Hepatocyte (in vitro differentiated cells): ENCODE measurements at regions not wholly inside any gene's neighbourhood (a gene's known extent, or its start where the extent isn't known, plus 50 kb on each side); places are given as distances from the start of the nearest gene placed in this dataset.

Experiments
- DNase-seq: peaks from one replicate; pipeline ENCODE4 v3.0.0-alpha.2; 2016; ENCODE audit warnings: low spot score
- H2AFZ ChIP-seq: fragments of 200-600 bp; sonication (generic); 2 replicates; pipeline ENCODE4 v1.6.0; 2016; ENCODE audit warnings: antibody characterized with exemption, mild to moderate bottlenecking
- H3K27ac ChIP-seq: fragments of 200-600 bp; sonication (generic); 2 replicates; pipeline ENCODE4 v1.5.1; 2016; ENCODE audit warnings: mild to moderate bottlenecking
- H3K27me3 ChIP-seq: fragments of 200-600 bp; sonication (generic); 2 replicates; pipeline ENCODE4 v1.6.1; 2016
- H3K36me3 ChIP-seq: fragments of 200-600 bp; sonication (generic); replicated peaks from 2 replicates; pipeline ENCODE4 v1.5.1; 2016; ENCODE audit warnings: low read depth; ENCODE audit not compliant: insufficient read depth
- H3K4me1 ChIP-seq: fragments of 200-600 bp; sonication (generic); 2 replicates; pipeline ENCODE4 v1.5.1; 2016; ENCODE audit warnings: mild to moderate bottlenecking, moderate library complexity; ENCODE audit not compliant: insufficient read depth
- H3K4me2 ChIP-seq: fragments of 200-600 bp; sonication (generic); 2 replicates; pipeline ENCODE4 v1.6.0; 2016
- H3K4me3 ChIP-seq: fragments of 200-600 bp; sonication (generic); 2 replicates; pipeline ENCODE4 v1.5.1; 2016; ENCODE audit warnings: mild to moderate bottlenecking
- H3K79me2 ChIP-seq: fragments of 200-600 bp; sonication (generic); 2 replicates; pipeline ENCODE4 v1.6.0; 2017; ENCODE audit warnings: mild to moderate bottlenecking
- H3K9me2 ChIP-seq: fragments of 200-600 bp; sonication (generic); replicated peaks from 2 replicates; pipeline ENCODE4 v1.6.0; 2017; ENCODE audit warnings: mild to moderate bottlenecking; ENCODE audit not compliant: insufficient read depth
- H3K9me3 ChIP-seq: fragments of 200-600 bp; sonication (generic); 2 replicates; pipeline ENCODE4 v1.5.1; 2016; ENCODE audit warnings: low read depth, mild to moderate bottlenecking
- H4K20me1 ChIP-seq: fragments of 200-600 bp; sonication (generic); 2 replicates; pipeline ENCODE4 v1.6.0; 2016; ENCODE audit warnings: mild to moderate bottlenecking; ENCODE audit not compliant: insufficient read depth, poor library complexity, severe bottlenecking
- EZH2 ChIP-seq: fragments of 200-600 bp; sonication (generic); IDR thresholded peaks from 2 replicates; pipeline ENCODE4 v1.6.1; 2016; ENCODE audit warnings: antibody characterized with exemption, mild to moderate bottlenecking, borderline replicate concordance
- EZH2phosphoT487 ChIP-seq: fragments of 200-600 bp; sonication (generic); IDR thresholded peaks from one replicate; pipeline ENCODE4 v1.6.1; 2018; ENCODE audit warnings: antibody characterized with exemption, mild to moderate bottlenecking, low read depth, moderate library complexity; ENCODE audit not compliant: unreplicated experiment, severe bottlenecking
- WGBS: methylation state at CpG from one replicate; pipeline ENCODE4 v1.1.6; 2016; ENCODE audit warnings: low lambda C conversion rate; ENCODE audit errors: missing lambda C conversion rate; 5-methylcytosine and 5-hydroxymethylcytosine counted together
- TF ChIP-seq, protein P1 (sequence below): fragments of 200-600 bp; sonication (generic); IDR thresholded peaks from 2 replicates; pipeline ENCODE4 v1.5.1; 2016; ENCODE audit warnings: antibody characterized with exemption, mild to moderate bottlenecking; ENCODE audit not compliant: poor library complexity

DNA sequence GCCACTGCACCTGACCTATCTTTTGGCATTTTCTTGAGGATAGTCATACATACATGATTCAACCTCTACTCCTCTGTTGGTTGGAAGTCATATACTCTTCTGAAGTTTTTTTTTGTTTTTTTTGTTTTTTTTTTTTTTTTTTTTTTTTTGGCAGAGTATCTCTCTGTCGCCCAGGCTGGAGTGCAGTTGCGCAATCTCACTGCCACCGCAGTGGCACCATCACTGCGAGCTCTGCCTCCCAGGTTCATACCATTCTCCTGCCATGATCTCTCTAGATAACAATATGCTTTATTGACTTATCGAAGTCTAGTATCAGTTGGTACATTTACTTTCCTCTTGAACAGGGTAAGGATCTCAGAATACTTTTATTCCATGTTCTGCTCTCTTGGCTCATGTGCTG, 224.2 kb upstream of the WSCD1 start:
- H3K79me2 ChIP-seq: no peaks in the 10 kb centered on the region
- no peak overlapping the region for H2AFZ ChIP-seq
- DNase-seq: no peak
- 87% methylated on average over 5 of the region's 5 CpGs for WGBS
- no peaks in the 10 kb centered on the region for H3K9me3 ChIP-seq
- H4K20me1 ChIP-seq: no peaks in the 10 kb centered on the region
- H3K27ac ChIP-seq: no peak overlapping the region
- no peak overlapping the region for H3K4me3 ChIP-seq
- H3K27me3 ChIP-seq: no peaks in the 10 kb centered on the region
- no peaks in the 10 kb centered on the region for H3K36me3 ChIP-seq
- H3K9me2 ChIP-seq: no peaks in the 10 kb centered on the region
- no peak overlapping the region for H3K4me2 ChIP-seq
- TF ChIP-seq EZH2phosphoT487: no peak
- TF ChIP-seq, protein P1, sequence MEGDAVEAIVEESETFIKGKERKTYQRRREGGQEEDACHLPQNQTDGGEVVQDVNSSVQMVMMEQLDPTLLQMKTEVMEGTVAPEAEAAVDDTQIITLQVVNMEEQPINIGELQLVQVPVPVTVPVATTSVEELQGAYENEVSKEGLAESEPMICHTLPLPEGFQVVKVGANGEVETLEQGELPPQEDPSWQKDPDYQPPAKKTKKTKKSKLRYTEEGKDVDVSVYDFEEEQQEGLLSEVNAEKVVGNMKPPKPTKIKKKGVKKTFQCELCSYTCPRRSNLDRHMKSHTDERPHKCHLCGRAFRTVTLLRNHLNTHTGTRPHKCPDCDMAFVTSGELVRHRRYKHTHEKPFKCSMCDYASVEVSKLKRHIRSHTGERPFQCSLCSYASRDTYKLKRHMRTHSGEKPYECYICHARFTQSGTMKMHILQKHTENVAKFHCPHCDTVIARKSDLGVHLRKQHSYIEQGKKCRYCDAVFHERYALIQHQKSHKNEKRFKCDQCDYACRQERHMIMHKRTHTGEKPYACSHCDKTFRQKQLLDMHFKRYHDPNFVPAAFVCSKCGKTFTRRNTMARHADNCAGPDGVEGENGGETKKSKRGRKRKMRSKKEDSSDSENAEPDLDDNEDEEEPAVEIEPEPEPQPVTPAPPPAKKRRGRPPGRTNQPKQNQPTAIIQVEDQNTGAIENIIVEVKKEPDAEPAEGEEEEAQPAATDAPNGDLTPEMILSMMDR: no peak
- TF ChIP-seq EZH2: no peak
- H3K4me1 ChIP-seq: no peaks in the 10 kb centered on the region

DNA sequence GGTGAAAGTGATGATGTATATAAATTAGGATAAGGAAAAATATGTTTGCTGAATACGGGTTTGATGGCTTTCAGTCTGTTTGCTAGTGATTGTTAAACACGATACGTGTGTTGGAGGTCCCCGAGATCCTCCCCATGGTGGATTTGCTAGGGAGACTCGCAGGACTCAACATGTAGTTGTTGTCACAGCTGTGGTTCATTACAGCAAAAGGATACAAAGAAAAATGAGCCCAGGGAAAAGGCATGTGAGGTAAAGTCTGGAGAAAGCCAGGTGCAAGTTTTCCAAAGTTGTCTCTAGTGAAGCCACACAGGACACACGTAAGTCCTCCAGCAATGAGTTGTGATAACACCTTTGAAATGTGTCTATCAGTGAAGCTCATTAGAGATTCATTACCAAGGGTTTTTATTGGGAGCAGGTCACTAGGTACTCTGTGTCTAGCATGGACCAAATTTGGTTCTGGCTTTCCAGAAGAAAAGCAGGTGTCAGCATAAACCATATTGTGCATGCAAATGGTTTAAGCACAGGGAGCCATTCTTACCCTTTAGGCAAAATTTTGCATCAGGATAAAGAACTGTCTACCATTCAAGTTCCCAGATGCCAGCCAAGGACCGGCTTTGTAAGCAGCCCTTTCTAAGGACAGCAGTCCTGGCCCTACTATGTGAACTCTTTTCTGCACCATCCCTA, 215.2 kb upstream of the WSCD1 start:
- no peaks in the 10 kb centered on the region for H3K9me3 ChIP-seq
- no peak overlapping the region for H3K27ac ChIP-seq
- TF ChIP-seq, protein P1: no peak
- TF ChIP-seq EZH2 (no peak), EZH2phosphoT487 (no peak)
- 91% methylated on average over 7 of the region's 7 CpGs for WGBS
- H4K20me1 ChIP-seq: no peaks in the 10 kb centered on the region
- no peaks in the 10 kb centered on the region for H3K4me1 ChIP-seq
- DNase-seq: no peak
- H3K27me3 ChIP-seq: no peaks in the 10 kb centered on the region
- no peaks in the 10 kb centered on the region for H3K9me2 ChIP-seq
- no peak overlapping the region for H3K4me3 ChIP-seq
- H3K79me2 ChIP-seq: no peaks in the 10 kb centered on the region
- H2AFZ ChIP-seq: no peak overlapping the region
- H3K4me2 ChIP-seq: no peak overlapping the region
- H3K36me3 ChIP-seq: no peaks in the 10 kb centered on the region

DNA sequence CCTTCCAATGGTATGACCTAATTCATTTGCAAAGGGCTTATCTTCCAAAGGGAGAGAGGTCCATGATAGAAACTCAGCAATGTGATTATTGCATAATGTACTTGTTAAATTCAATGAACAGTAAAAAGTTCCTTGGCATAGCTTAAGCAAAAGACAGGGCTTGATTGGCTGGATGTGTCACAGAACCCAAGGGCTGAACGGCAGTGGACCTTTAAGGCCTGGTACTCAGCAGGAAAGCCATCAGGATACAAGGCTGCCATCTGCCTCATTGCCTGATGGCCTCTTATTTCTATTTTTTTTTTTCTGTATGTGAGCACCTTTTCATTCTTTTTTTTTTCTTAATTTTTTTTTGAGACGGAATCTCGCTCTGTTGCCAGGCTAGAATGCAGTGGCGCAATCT, 208.9 kb upstream of the WSCD1 start:
- no peaks in the 10 kb centered on the region for H3K79me2 ChIP-seq
- TF ChIP-seq, protein P1: no peak
- TF ChIP-seq EZH2phosphoT487 (no peak), EZH2 (no peak)

More for the DNA sequence above, 208.9 kb upstream of the WSCD1 start:
- Histone ChIP-seq H3K27me3 (no peaks in the 10 kb centered on the region), H4K20me1 (no peaks in the 10 kb centered on the region), H3K4me2 (no peak overlapping the region), H3K9me3 (no peaks in the 10 kb centered on the region), H3K9me2 (no peaks in the 10 kb centered on the region), H3K27ac (no peak overlapping the region), H3K36me3 (no peaks in the 10 kb centered on the region), H3K4me3 (no peak overlapping the region), H2AFZ (no peak overlapping the region), H3K4me1 (no peaks in the 10 kb centered on the region)
- no peak for DNase-seq
- 80% methylated on average over 3 of the region's 4 CpGs for WGBS
